Mesenchymal stem cell (in vitro differentiated cells and primary cell): ENCODE measurements at regions not wholly inside any gene's neighbourhood (a gene's known extent, or its start where the extent isn't known, plus 50 kb on each side); places are given as distances from the start of the nearest gene placed in this dataset.
A peak's percentile ranks its signal among the peaks of the same experiment; 100 is the strongest.

ENCODE experiments used
- DNase-seq: peaks from one replicate; pipeline ENCODE4 v3.0.0-alpha.2; 2013
- H2AFZ ChIP-seq: one replicate; pipeline ENCODE4 v1.6.1; 2013; ENCODE audit warnings: low read depth, mild to moderate bottlenecking, control low read depth, inconsistent platforms, low read length, moderate library complexity
- H2AK5ac ChIP-seq: 2 replicates; pipeline ENCODE4 v1.6.1; 2013; ENCODE audit warnings: low read length, moderate library complexity, mild to moderate bottlenecking, inconsistent platforms; ENCODE audit not compliant: severe bottlenecking
- H2BK120ac ChIP-seq: one replicate; pipeline ENCODE4 v1.6.1; 2013; ENCODE audit warnings: low read depth, mild to moderate bottlenecking, inconsistent platforms, low read length, moderate library complexity
- H2BK12ac ChIP-seq, 2 experiments: one replicate each; pipeline ENCODE4 v1.6.1; 2013; ENCODE audit warnings: inconsistent platforms in 2 of 2, low read length in 2 of 2, mild to moderate bottlenecking in 2 of 2, moderate library complexity in 2 of 2, control low read depth in 1 of 2
- H2BK15ac ChIP-seq: one replicate; pipeline ENCODE4 v1.6.1; 2013; ENCODE audit warnings: mild to moderate bottlenecking, low read depth, inconsistent platforms; ENCODE audit not compliant: poor library complexity, severe bottlenecking
- H2BK5ac ChIP-seq: 2 replicates; pipeline ENCODE4 v1.6.1; 2013; ENCODE audit warnings: low read depth, mild to moderate bottlenecking, low read length, control low read depth, inconsistent platforms; ENCODE audit not compliant: poor library complexity, severe bottlenecking
- H3K14ac ChIP-seq, 2 experiments: one replicate each; pipeline ENCODE4 v1.6.1; 2013; ENCODE audit warnings: inconsistent platforms in 2 of 2, low read length in 2 of 2, control low read depth in 1 of 2, mild to moderate bottlenecking in 1 of 2, moderate library complexity in 1 of 2
- H3K18ac ChIP-seq, 2 experiments: one replicate each; pipeline ENCODE4 v1.6.1; 2013; ENCODE audit warnings: inconsistent platforms in 2 of 2, low read length in 2 of 2, control low read depth in 1 of 2, low read depth in 1 of 2, mild to moderate bottlenecking in 1 of 2
- H3K23ac ChIP-seq, 2 experiments: one replicate each; pipeline ENCODE4 v1.6.1; 2013; ENCODE audit warnings: inconsistent platforms in 2 of 2, low read length in 2 of 2, mild to moderate bottlenecking in 2 of 2, moderate library complexity in 2 of 2, control low read depth in 1 of 2
- H3K27ac ChIP-seq: 2 replicates; pipeline ENCODE4 v1.5.1; 2013; ENCODE audit warnings: mild to moderate bottlenecking, moderate library complexity, low read length, control low read depth, inconsistent platforms; ENCODE audit not compliant: poor library complexity, severe bottlenecking
- H3K27me3 ChIP-seq, 2 experiments: 2 replicates each; pipeline versions ENCODE4 v1.6.1 to v1.7.0; 2013; ENCODE audit warnings: low read length in 2 of 2, mild to moderate bottlenecking in 2 of 2, moderate library complexity in 2 of 2, control low read depth in 1 of 2, inconsistent platforms in 1 of 2; ENCODE audit not compliant: control insufficient read depth in 1 of 2, insufficient read depth in 1 of 2
- H3K36me3 ChIP-seq, 2 experiments: 2 replicates each; pipeline versions ENCODE4 v1.6.1 to v1.7.0; 2013; ENCODE audit warnings: low read length in 2 of 2, control low read depth in 1 of 2, inconsistent platforms in 1 of 2, low read depth in 1 of 2, mild to moderate bottlenecking in 1 of 2; ENCODE audit not compliant: insufficient read depth in 2 of 2, control insufficient read depth in 1 of 2
- H3K4ac ChIP-seq, 2 experiments: one replicate each; pipeline ENCODE4 v1.6.1; 2013; ENCODE audit warnings: inconsistent platforms in 2 of 2, low read length in 2 of 2, mild to moderate bottlenecking in 2 of 2, moderate library complexity in 2 of 2, control low read depth in 1 of 2, low read depth in 1 of 2
- H3K4me1 ChIP-seq: 2 replicates; pipeline ENCODE4 v1.6.1; 2013; ENCODE audit warnings: low read depth, low read length, control low read depth; ENCODE audit not compliant: control insufficient read depth, insufficient read depth
- H3K4me2 ChIP-seq: 2 replicates; pipeline ENCODE4 v1.6.1; 2013; ENCODE audit warnings: low read length, mild to moderate bottlenecking, inconsistent platforms; ENCODE audit not compliant: poor library complexity, severe bottlenecking
- H3K4me3 ChIP-seq, 2 experiments: 2 replicates each; pipeline versions ENCODE4 v1.5.1 to v1.7.0; 2013; ENCODE audit warnings: low read length in 2 of 2, mild to moderate bottlenecking in 2 of 2, control low read depth in 1 of 2, low read depth in 1 of 2; ENCODE audit not compliant: insufficient read depth in 1 of 2
- H3K79me1 ChIP-seq: replicated peaks from 2 replicates; pipeline ENCODE4 v1.6.1; 2013; ENCODE audit warnings: mild to moderate bottlenecking, control low read depth, low read length, inconsistent platforms; ENCODE audit not compliant: poor library complexity, severe bottlenecking
- H3K9ac ChIP-seq: 2 replicates; pipeline ENCODE4 v1.7.0; 2013; ENCODE audit warnings: mild to moderate bottlenecking, low read length, moderate library complexity
- H3K9me3 ChIP-seq: 2 replicates; pipeline ENCODE4 v1.7.0; 2013; ENCODE audit warnings: mild to moderate bottlenecking, low read length; ENCODE audit not compliant: control insufficient read depth
- H4K8ac ChIP-seq: one replicate; pipeline ENCODE4 v1.6.1; 2013; ENCODE audit warnings: inconsistent platforms, mild to moderate bottlenecking, low read length, moderate library complexity
- H4K91ac ChIP-seq: one replicate; pipeline ENCODE4 v1.6.1; 2013; ENCODE audit warnings: mild to moderate bottlenecking, low read length, inconsistent platforms
- WGBS: methylation state at CpG from one replicate; pipeline ENCODE4 v1.1.7; 2013; ENCODE audit warnings: mixed read lengths; 5-methylcytosine and 5-hydroxymethylcytosine counted together

- no peak overlapping the region for H3K4ac ChIP-seq
- no peak overlapping the region for H2BK15ac ChIP-seq
- H3K36me3 ChIP-seq, result no peaks in the 10 kb centered on the region
- H3K4me3 ChIP-seq, result no peak overlapping the region
- no peak overlapping the region for H2AFZ ChIP-seq
- H3K27me3 ChIP-seq, result no peaks in the 10 kb centered on the region
- H2AK5ac ChIP-seq, result no peak overlapping the region
- H2BK12ac ChIP-seq, result no peak overlapping the region
- H4K91ac ChIP-seq, result no peak overlapping the region
- H3K4me2 ChIP-seq, result no peak overlapping the region
- H3K4me1 ChIP-seq, result no peaks in the 10 kb centered on the region
- H3K27ac ChIP-seq, result no peak overlapping the region
- WGBS, result 100% methylated on average over 1 of the region's 2 CpGs
- H3K18ac ChIP-seq, result no peak overlapping the region
- H2BK120ac ChIP-seq, result no peak overlapping the region
- H3K23ac ChIP-seq, result no peak overlapping the region
- H4K8ac ChIP-seq, result no peak overlapping the region
- H3K14ac ChIP-seq, result no peak overlapping the region
- H2BK5ac ChIP-seq, result no peak overlapping the region
- no peaks in the 10 kb centered on the region for H3K79me1 ChIP-seq
- no peaks in the 10 kb centered on the region for H3K9me3 ChIP-seq
- H3K9ac ChIP-seq, result no peak overlapping the region
- DNase-seq, result no peak
Measured at GRCh38 chr20:52775786-52776185, 196.4 kb upstream of the TSHZ2 start.

- Histone ChIP-seq H3K4ac (no peak overlapping the region), H2BK5ac (no peak overlapping the region), H2BK15ac (no peak overlapping the region), H4K8ac (no peak overlapping the region), H2AK5ac (no peak overlapping the region), H2BK120ac (no peak overlapping the region), H3K18ac (no peak overlapping the region), H3K27me3 (no peaks in the 10 kb centered on the region), H3K23ac (no peak overlapping the region), H4K91ac (no peak overlapping the region), H3K9ac (no peak overlapping the region), H3K4me3 (no peak overlapping the region), H3K4me2 (no peak overlapping the region), H3K27ac (no peak overlapping the region), H3K36me3 (no peaks in the 10 kb centered on the region), H2AFZ (no peak overlapping the region), H2BK12ac (no peak overlapping the region), H3K79me1 (no peaks in the 10 kb centered on the region), H3K9me3 (no peaks in the 10 kb centered on the region), H3K4me1 (no peaks in the 10 kb centered on the region), H3K14ac (no peak overlapping the region)
- DNase-seq, result peak; percentile 15
- 19% methylated on average over 6 of the region's 6 CpGs for WGBS
Measured at GRCh38 chr20:52768694-52769093, 203.5 kb upstream of the TSHZ2 start.

GRCh38 chr20:52766645-52767435, 205.3 kb upstream of the TSHZ2 start:
- H2AK5ac ChIP-seq, result no peak overlapping the region
- H3K4me3 ChIP-seq, result no peak overlapping the region
- no peaks in the 10 kb centered on the region for H3K9me3 ChIP-seq
- no peak overlapping the region for H4K8ac ChIP-seq
- H3K4me2 ChIP-seq, result no peak overlapping the region
- H3K23ac ChIP-seq, result no peak overlapping the region
- DNase-seq, result no peak
- no peak overlapping the region for H2BK15ac ChIP-seq
- no peak overlapping the region for H4K91ac ChIP-seq
- H2BK120ac ChIP-seq, result no peak overlapping the region
- no peaks in the 10 kb centered on the region for H3K4me1 ChIP-seq
- no peak overlapping the region for H3K14ac ChIP-seq
- no peak overlapping the region for H3K9ac ChIP-seq
- H3K27me3 ChIP-seq, result no peaks in the 10 kb centered on the region
- H3K27ac ChIP-seq, result no peak overlapping the region
- no peak overlapping the region for H2BK5ac ChIP-seq
- H2AFZ ChIP-seq, result no peak overlapping the region
- H3K36me3 ChIP-seq, result no peaks in the 10 kb centered on the region
- WGBS, result 100% methylated on average over 1 of the region's 7 CpGs
- no peak overlapping the region for H3K18ac ChIP-seq
- no peaks in the 10 kb centered on the region for H3K79me1 ChIP-seq
- no peak overlapping the region for H2BK12ac ChIP-seq
- no peak overlapping the region for H3K4ac ChIP-seq

GRCh38 chr20:52763321-52763853, 208.8 kb upstream of the TSHZ2 start:
- 78% methylated on average over 6 of the region's 9 CpGs for WGBS

More at GRCh38 chr20:52763321-52763853, 208.8 kb upstream of the TSHZ2 start:
- no peak overlapping the region for H3K23ac ChIP-seq
- no peak overlapping the region for H3K4ac ChIP-seq
- H3K9me3 ChIP-seq, result no peaks in the 10 kb centered on the region
- H4K8ac ChIP-seq, result no peak overlapping the region
- H4K91ac ChIP-seq, result no peak overlapping the region
- H3K9ac ChIP-seq, result no peak overlapping the region
- DNase-seq, result no peak
- H2AFZ ChIP-seq, result no peak overlapping the region
- no peak overlapping the region for H3K4me3 ChIP-seq
- no peak overlapping the region for H2AK5ac ChIP-seq
- no peak overlapping the region for H3K4me2 ChIP-seq
- no peaks in the 10 kb centered on the region for H3K36me3 ChIP-seq
- H3K4me1 ChIP-seq, result no peaks in the 10 kb centered on the region
- no peak overlapping the region for H3K14ac ChIP-seq
- H3K27ac ChIP-seq, result no peak overlapping the region
- no peak overlapping the region for H3K18ac ChIP-seq
- no peak overlapping the region for H2BK120ac ChIP-seq
- no peaks in the 10 kb centered on the region for H3K79me1 ChIP-seq
- no peak overlapping the region for H2BK12ac ChIP-seq
- H3K27me3 ChIP-seq, result no peaks in the 10 kb centered on the region
- no peak overlapping the region for H2BK15ac ChIP-seq
- H2BK5ac ChIP-seq, result no peak overlapping the region
